ENCODE measurements at regions not wholly inside any gene's neighbourhood (a gene's known extent, or its start where the extent isn't known, plus 50 kb on each side); places are given as distances from the start of the nearest gene placed in this dataset.
A peak's percentile ranks its signal among the peaks of the same experiment; 100 is the strongest.

GRCh38 chr5:120792477-120792876 is 328.4 kb downstream of the PRR16 start:
- WGBS (ENCODE audit: low lambda C conversion rate) = 86% methylated on average over 2 of the region's 2 CpGs
- no peaks in the 10 kb centered on the region for H3K9me2 ChIP-seq
- no peak overlapping the region for H3K4me2 ChIP-seq
- CTCF ChIA-PET = interaction anchor here (0.7 kb wide), 2 partner anchors 19 to 129 kb away, joined by 3 read pairs; no protein-coding TSS in a partner anchor
- no peaks in the 10 kb centered on the region; a peak in 1 of 4 replicates for H3K4me1 ChIP-seq (ENCODE audit: control insufficient read depth in 1 of 2, insufficient read depth in 2 of 2, low read depth in 1 of 2, low read length in 1 of 2)
- H3K79me2 ChIP-seq (ENCODE audit: insufficient read depth) = no peaks in the 10 kb centered on the region
- TF ChIP-seq SIN3A (IDR thresholded peaks at IDR 0.05; ENCODE audit: borderline replicate concordance, low read depth, low read length) (no peak), ELF1 (IDR thresholded peaks at IDR 0.05) (no peak)
- no peaks in the 10 kb centered on the region for H4K20me1 ChIP-seq (ENCODE audit: insufficient read depth)
- no peaks in the 10 kb centered on the region for H3K27me3 ChIP-seq (ENCODE audit: insufficient read depth)
- no peaks in the 10 kb centered on the region for H3K36me3 ChIP-seq (replicated peaks in 1 of 2; ENCODE audit: control insufficient read depth in 1 of 2, insufficient read depth in 2 of 2, low read length in 1 of 2)
- no peak overlapping the region for H3K4me3 ChIP-seq (ENCODE audit: low read depth in 2 of 2, low read length in 1 of 2)
- no peak overlapping the region for H3K27ac ChIP-seq (ENCODE audit: low read depth in 2 of 2, low read length in 1 of 2)
- H3K9ac ChIP-seq = no peak overlapping the region
- no peak for DNase-seq
- H3F3A ChIP-seq (replicated peaks; ENCODE audit: insufficient read depth) = no peaks in the 10 kb centered on the region
- H3K9me3 ChIP-seq = no peaks in the 10 kb centered on the region
- H2AFZ ChIP-seq (ENCODE audit: low read depth) = no peak overlapping the region
- POLR2A ChIA-PET = no interaction called here

DNA sequence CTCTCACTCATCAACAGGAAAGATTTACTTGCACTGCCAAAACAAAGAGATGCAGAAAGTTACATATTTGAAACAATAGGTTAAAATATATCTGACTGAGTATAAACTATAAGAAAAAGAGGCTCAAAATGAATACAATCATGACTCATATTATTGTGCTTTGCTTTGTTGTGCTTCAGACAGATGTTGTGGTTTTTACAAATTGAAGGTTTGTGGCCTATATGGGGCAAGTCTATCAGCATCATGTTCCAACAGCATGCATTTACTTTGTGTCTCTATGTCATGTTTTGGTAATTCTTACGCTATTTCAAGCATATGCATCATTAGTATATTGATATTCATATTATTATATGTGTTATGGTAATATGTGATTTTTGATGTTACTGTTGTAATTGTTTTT is 330.0 kb downstream of the PRR16 start:
- CTCF ChIA-PET = no interaction called here
- no peak for TF ChIP-seq RXRA (IDR thresholded peaks at IDR 0.05; ENCODE audit: borderline replicate concordance, low read depth)
- no peak for TF ChIP-seq POLR2AphosphoS5 (IDR thresholded peaks at IDR 0.05; ENCODE audit: low read depth, low read length)
- TF ChIP-seq MAX (IDR thresholded peaks at IDR 0.05; ENCODE audit: low read depth) = no peak
- TF ChIP-seq SIN3A (IDR thresholded peaks at IDR 0.05; ENCODE audit: borderline replicate concordance, low read depth, low read length) = no peak
- TF ChIP-seq ZBTB33 (IDR thresholded peaks at IDR 0.05; ENCODE audit: borderline replicate concordance, low read depth) = no peak
- Histone ChIP-seq H3K27me3 (ENCODE audit: insufficient read depth) (no peaks in the 10 kb centered on the region), H4K20me1 (ENCODE audit: insufficient read depth) (no peaks in the 10 kb centered on the region), H2AFZ (ENCODE audit: low read depth) (no peak overlapping the region), H3F3A (replicated peaks; ENCODE audit: insufficient read depth) (no peaks in the 10 kb centered on the region), H3K4me3 (ENCODE audit: low read depth in 2 of 2, low read length in 1 of 2) (no peak overlapping the region), H3K9me3 (no peaks in the 10 kb centered on the region), H3K27ac (ENCODE audit: low read depth in 2 of 2, low read length in 1 of 2) (no peak overlapping the region), H3K36me3 (replicated peaks in 1 of 2; ENCODE audit: control insufficient read depth in 1 of 2, insufficient read depth in 2 of 2, low read length in 1 of 2) (no peaks in the 10 kb centered on the region), H3K4me2 (no peak overlapping the region), H3K4me1 (ENCODE audit: control insufficient read depth in 1 of 2, insufficient read depth in 2 of 2, low read depth in 1 of 2, low read length in 1 of 2) (no peaks in the 10 kb centered on the region; a peak in 1 of 4 replicates), H3K79me2 (ENCODE audit: insufficient read depth) (no peaks in the 10 kb centered on the region), H3K9me2 (no peaks in the 10 kb centered on the region), H3K9ac (no peak overlapping the region)
- no peak for DNase-seq
- POLR2A ChIA-PET = no interaction called here
- 95% methylated on average over 1 of the region's 1 CpG for WGBS (ENCODE audit: low lambda C conversion rate)

DNA sequence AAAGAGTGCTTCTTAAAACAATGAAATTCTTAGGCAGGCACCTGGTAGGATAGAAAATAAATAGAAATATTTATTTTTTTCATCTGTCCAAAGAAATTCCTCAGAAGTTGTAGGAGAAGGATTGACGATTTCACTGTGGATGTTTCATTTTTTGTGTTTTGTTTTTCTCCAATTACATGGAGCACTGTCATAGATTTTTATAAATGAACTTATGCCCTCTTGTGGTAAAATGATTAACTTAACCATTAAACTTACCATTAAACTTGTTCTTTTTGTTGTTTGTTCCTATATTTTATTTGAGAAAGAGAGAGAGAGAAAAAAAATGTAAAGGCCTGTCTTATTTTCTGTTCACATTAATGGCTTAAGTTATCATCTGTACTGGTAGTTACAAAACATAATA is 339.2 kb downstream of the PRR16 start:
- Histone ChIP-seq H3K4me2 (peak overlapping the region; percentile 57), H2AFZ (ENCODE audit: low read depth) (peak overlapping the region; percentile 80; the same call in 1 of the 2 replicates), H3K9ac (0 out of 2 replicates have a peak overlapping the region, but pooled peaks have one; percentile 23), H3K9me2 (no peaks in the 10 kb centered on the region), H3K4me1 (ENCODE audit: control insufficient read depth in 1 of 2, insufficient read depth in 2 of 2, low read depth in 1 of 2, low read length in 1 of 2) (no peaks in the 10 kb centered on the region), H4K20me1 (ENCODE audit: insufficient read depth) (no peaks in the 10 kb centered on the region), H3K27me3 (ENCODE audit: insufficient read depth) (no peaks in the 10 kb centered on the region), H3K79me2 (ENCODE audit: insufficient read depth) (no peaks in the 10 kb centered on the region), H3F3A (replicated peaks; ENCODE audit: insufficient read depth) (no peaks in the 10 kb centered on the region), H3K4me3 (ENCODE audit: low read depth in 2 of 2, low read length in 1 of 2) (peak overlapping the region; percentile 10 to 12; a peak in 1 of 4 replicates), H3K36me3 (replicated peaks in 1 of 2; ENCODE audit: control insufficient read depth in 1 of 2, insufficient read depth in 2 of 2, low read length in 1 of 2) (no peaks in the 10 kb centered on the region), H3K9me3 (no peaks in the 10 kb centered on the region), H3K27ac (ENCODE audit: low read depth in 2 of 2, low read length in 1 of 2) (no peak overlapping the region)
- peak; percentile 4 for DNase-seq
- POLR2A ChIA-PET = no interaction called here
- 5% methylated on average over 1 of the region's 1 CpG for WGBS (ENCODE audit: low lambda C conversion rate)
- CTCF ChIA-PET = interaction anchor here (0.6 to 0.9 kb wide), 3 partner anchors 340 to 744 kb away, joined by 3 to 4 read pairs (median 3); no protein-coding TSS in a partner anchor
- peak; percentile 69 for TF ChIP-seq CTCF (IDR thresholded peaks at IDR 0.05)
- no peak for TF ChIP-seq EZH2phosphoT487 (IDR thresholded peaks at IDR 0.05; ENCODE audit: borderline replicate concordance, low read depth)
- TF ChIP-seq JUND (IDR thresholded peaks at IDR 0.05) = no peak
- peak; percentile 46 for TF ChIP-seq SMC3 (IDR thresholded peaks at IDR 0.05; ENCODE audit: low read depth, low read length)
- TF ChIP-seq RAD21 (IDR thresholded peaks at IDR 0.05; ENCODE audit: low read length) = peak; percentile 68
- TF ChIP-seq GATA2 (CRISPR knock-in tag; IDR thresholded peaks at IDR 0.05) = no peak
- TF ChIP-seq, protein P1, sequence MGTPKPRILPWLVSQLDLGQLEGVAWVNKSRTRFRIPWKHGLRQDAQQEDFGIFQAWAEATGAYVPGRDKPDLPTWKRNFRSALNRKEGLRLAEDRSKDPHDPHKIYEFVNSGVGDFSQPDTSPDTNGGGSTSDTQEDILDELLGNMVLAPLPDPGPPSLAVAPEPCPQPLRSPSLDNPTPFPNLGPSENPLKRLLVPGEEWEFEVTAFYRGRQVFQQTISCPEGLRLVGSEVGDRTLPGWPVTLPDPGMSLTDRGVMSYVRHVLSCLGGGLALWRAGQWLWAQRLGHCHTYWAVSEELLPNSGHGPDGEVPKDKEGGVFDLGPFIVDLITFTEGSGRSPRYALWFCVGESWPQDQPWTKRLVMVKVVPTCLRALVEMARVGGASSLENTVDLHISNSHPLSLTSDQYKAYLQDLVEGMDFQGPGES (IDR thresholded peaks at IDR 0.05; ENCODE audit: low read depth, low read length) = no peak
- TF ChIP-seq YY1 (IDR thresholded peaks at IDR 0.05; ENCODE audit: low read depth) = no peak
- TF ChIP-seq RFX5 (IDR thresholded peaks at IDR 0.05; ENCODE audit: low read length) = no peak
- no peak for TF ChIP-seq PBX3 (IDR thresholded peaks at IDR 0.05)
- TF ChIP-seq POLR2AphosphoS5 (IDR thresholded peaks at IDR 0.05; ENCODE audit: low read depth, low read length) = no peak
- no peak for TF ChIP-seq MAX (IDR thresholded peaks at IDR 0.05; ENCODE audit: low read depth)

Data from SK-N-SH (cell line).